ENCODE measurements at regions not wholly inside any gene's neighbourhood (a gene's known extent, or its start where the extent isn't known, plus 50 kb on each side); places are given as distances from the start of the nearest gene placed in this dataset.

- TF ChIP-seq CTCF (IDR thresholded peaks at IDR 0.05) (no peak), POLR2A (IDR thresholded peaks at IDR 0.05) (no peak)
Measured at GRCh38 chr9:69984831-69985230, 58.8 kb upstream of the MAMDC2 start.

Data from thyroid gland (tissue), 4 donors.